Keratinocyte (primary cell): ENCODE measurements at regions not wholly inside any gene's neighbourhood (a gene's known extent, or its start where the extent isn't known, plus 50 kb on each side); places are given as distances from the start of the nearest gene placed in this dataset.

Source experiments
- DNase-seq: peaks from one replicate; pipeline ENCODE4 v3.0.0-alpha.2; 2011; ENCODE audit warnings: low read depth, missing footprints, low spot score
- FAIRE-seq: peaks from 2 replicates; lab custom pipeline; 2011; peaks lifted over from hg19 to GRCh38; lab: Jason Lieb, UNC
- H2AFZ ChIP-seq: 2 replicates; pipeline ENCODE4 v1.6.0; 2012; ENCODE audit warnings: low read length, control low read depth, inconsistent platforms; ENCODE audit not compliant: control insufficient read depth
- H3K27ac ChIP-seq: 2 replicates; pipeline ENCODE4 v1.5.1; 2011; ENCODE audit warnings: low read length; ENCODE audit not compliant: control insufficient read depth, insufficient read depth
- H3K27me3 ChIP-seq: 3 replicates; pipeline ENCODE4 v1.6.0; 2011; ENCODE audit warnings: low read length; ENCODE audit not compliant: control insufficient read depth, insufficient read depth; ENCODE audit errors: extremely low read depth
- H3K36me3 ChIP-seq, 2 experiments: 2 replicates in 1 of 2; 3 replicates in 1 of 2; pipeline ENCODE4 v1.5.1; 2011; ENCODE audit warnings: low read length in 2 of 2, mild to moderate bottlenecking in 1 of 2; ENCODE audit not compliant: control insufficient read depth in 2 of 2, insufficient read depth in 2 of 2; ENCODE audit errors: extremely low read depth in 1 of 2
- H3K4me1 ChIP-seq: 3 replicates; pipeline ENCODE4 v1.5.1; 2011; ENCODE audit warnings: low read length; ENCODE audit not compliant: control insufficient read depth, insufficient read depth; ENCODE audit errors: extremely low read depth
- H3K4me2 ChIP-seq: 3 replicates; pipeline ENCODE4 v1.6.0; 2011; ENCODE audit warnings: low read depth, low read length; ENCODE audit not compliant: control insufficient read depth, insufficient read depth; ENCODE audit errors: extremely low read depth
- H3K4me3 ChIP-seq, 3 experiments: fragments of 200-600 bp in 1 of 3; sonication (generic) in 1 of 3; 2 replicates in 2 of 3; 3 replicates in 1 of 3; pipeline ENCODE4 v1.5.1; 2011 to 2016; ENCODE audit warnings: low read length in 3 of 3, mild to moderate bottlenecking in 3 of 3, control low read depth in 2 of 3, inconsistent platforms in 1 of 3, low read depth in 1 of 3, mixed read lengths in 1 of 3, mixed run types in 1 of 3, moderate library complexity in 1 of 3; ENCODE audit not compliant: control insufficient read depth in 2 of 3, insufficient read depth in 2 of 3; ENCODE audit errors: extremely low read depth in 1 of 3
- H3K79me2 ChIP-seq: 2 replicates; pipeline ENCODE4 v1.6.0; 2012; ENCODE audit warnings: low read length; ENCODE audit not compliant: control insufficient read depth, insufficient read depth
- H3K9ac ChIP-seq: 3 replicates; pipeline ENCODE4 v1.6.0; 2011; ENCODE audit warnings: low read length; ENCODE audit not compliant: control insufficient read depth, insufficient read depth; ENCODE audit errors: extremely low read depth
- H3K9me1 ChIP-seq: 3 replicates; pipeline ENCODE4 v1.6.0; 2011; ENCODE audit warnings: low read length; ENCODE audit not compliant: control insufficient read depth, insufficient read depth; ENCODE audit errors: extremely low read depth
- H3K9me3 ChIP-seq: 2 replicates; pipeline ENCODE4 v1.5.1; 2012; ENCODE audit warnings: low read depth, low read length; ENCODE audit not compliant: control insufficient read depth
- H4K20me1 ChIP-seq: 3 replicates; pipeline ENCODE4 v1.6.0; 2011; ENCODE audit warnings: low read length; ENCODE audit not compliant: control insufficient read depth, insufficient read depth; ENCODE audit errors: extremely low read depth
- EZH2 ChIP-seq: IDR thresholded peaks from one replicate; pipeline ENCODE4 v1.6.1; 2012; ENCODE audit warnings: inconsistent platforms, mild to moderate bottlenecking, low read length, moderate library complexity
- dilution Hi-C: fragments of 300-500 bp; cut with MboI; formaldehyde crosslinking; loops from one replicate; pipeline ENCODE4 v1.7.0; 2020; ENCODE audit warnings: low sequenced_read_pairs; ENCODE audit not compliant: extremely low pct_ligation_motif_present
- TF ChIP-seq, protein P1 (sequence below), 3 experiments: IDR thresholded peaks in 1 of 3; conservative IDR thresholded peaks in 1 of 3; optimal IDR thresholded peaks in 1 of 3; 2 replicates in 2 of 3; 3 replicates in 1 of 3; pipeline versions ENCODE3 to v1.5.1; 2011; ENCODE audit warnings: low read length in 3 of 3, mild to moderate bottlenecking in 3 of 3, moderate library complexity in 2 of 3, control low read depth in 1 of 3, inconsistent platforms in 1 of 3; ENCODE audit not compliant: insufficient read depth in 2 of 3; ENCODE audit errors: extremely low read depth in 1 of 3

DNA sequence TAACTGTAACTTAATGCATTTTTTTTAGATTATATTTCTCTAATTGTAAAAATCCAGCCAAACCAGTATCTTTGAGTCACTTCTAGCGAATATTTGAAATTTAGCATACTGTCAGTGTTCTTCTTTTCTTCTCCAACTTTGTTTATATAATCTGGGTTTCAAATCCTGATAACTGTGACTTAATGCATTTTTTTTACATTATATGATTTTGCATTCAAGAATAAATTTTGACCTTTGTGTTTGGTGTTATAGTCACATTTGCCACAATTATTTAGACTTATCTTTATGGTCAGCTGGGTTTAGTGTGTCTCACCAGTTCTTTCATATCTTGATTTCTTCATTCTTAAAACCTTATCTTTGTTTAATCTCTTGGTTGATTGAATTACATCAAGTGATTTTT is 345.7 kb downstream of the SLC4A3 start:
- DNase-seq (no peak), FAIRE-seq (no peak)
- Histone ChIP-seq H3K4me3 (no peak overlapping the region), H3K9ac (no peak overlapping the region), H4K20me1 (no peaks in the 10 kb centered on the region), H3K36me3 (no peaks in the 10 kb centered on the region), H3K27ac (no peak overlapping the region), H3K9me3 (no peaks in the 10 kb centered on the region), H3K9me1 (no peaks in the 10 kb centered on the region), H3K4me1 (peaks cover 15% of the 10 kb centered on the region), H2AFZ (no peak overlapping the region), H3K27me3 (no peaks in the 10 kb centered on the region), H3K4me2 (no peak overlapping the region), H3K79me2 (no peaks in the 10 kb centered on the region)
- dilution Hi-C loops = no loop called here
- TF ChIP-seq, protein P1, sequence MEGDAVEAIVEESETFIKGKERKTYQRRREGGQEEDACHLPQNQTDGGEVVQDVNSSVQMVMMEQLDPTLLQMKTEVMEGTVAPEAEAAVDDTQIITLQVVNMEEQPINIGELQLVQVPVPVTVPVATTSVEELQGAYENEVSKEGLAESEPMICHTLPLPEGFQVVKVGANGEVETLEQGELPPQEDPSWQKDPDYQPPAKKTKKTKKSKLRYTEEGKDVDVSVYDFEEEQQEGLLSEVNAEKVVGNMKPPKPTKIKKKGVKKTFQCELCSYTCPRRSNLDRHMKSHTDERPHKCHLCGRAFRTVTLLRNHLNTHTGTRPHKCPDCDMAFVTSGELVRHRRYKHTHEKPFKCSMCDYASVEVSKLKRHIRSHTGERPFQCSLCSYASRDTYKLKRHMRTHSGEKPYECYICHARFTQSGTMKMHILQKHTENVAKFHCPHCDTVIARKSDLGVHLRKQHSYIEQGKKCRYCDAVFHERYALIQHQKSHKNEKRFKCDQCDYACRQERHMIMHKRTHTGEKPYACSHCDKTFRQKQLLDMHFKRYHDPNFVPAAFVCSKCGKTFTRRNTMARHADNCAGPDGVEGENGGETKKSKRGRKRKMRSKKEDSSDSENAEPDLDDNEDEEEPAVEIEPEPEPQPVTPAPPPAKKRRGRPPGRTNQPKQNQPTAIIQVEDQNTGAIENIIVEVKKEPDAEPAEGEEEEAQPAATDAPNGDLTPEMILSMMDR (optimal IDR thresholded peaks at IDR 0.05 in 1 of 3, IDR thresholded peaks at IDR 0.05 in 1 of 3, conservative IDR thresholded peaks at IDR 0.05 in 1 of 3; ENCODE audit: extremely low read depth in 1 of 3, insufficient read depth in 2 of 3, low read length in 3 of 3) = no peak
- TF ChIP-seq EZH2 = no peak

DNA sequence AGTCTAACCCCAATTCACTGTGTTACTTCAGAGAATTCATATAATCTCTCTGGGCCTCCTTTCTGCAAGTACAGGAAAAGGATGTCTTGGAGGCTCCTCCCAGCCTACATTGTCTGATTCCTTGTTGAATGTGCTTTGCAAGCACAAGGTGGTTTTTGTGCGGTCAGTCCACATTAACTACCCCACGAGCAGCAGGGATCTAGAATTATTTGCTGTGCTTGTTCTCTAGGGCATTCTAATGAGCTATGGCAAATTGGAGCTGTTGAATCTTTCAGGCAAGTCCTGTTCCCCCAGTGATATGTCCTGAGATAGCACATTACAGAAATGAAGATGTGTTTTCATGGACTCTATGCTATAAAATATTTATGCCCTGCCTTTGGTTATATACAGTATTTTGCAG is 349.4 kb downstream of the SLC4A3 start:
- Histone ChIP-seq H3K9ac (no peak overlapping the region), H3K27me3 (no peaks in the 10 kb centered on the region), H3K4me3 (no peak overlapping the region), H3K9me1 (no peaks in the 10 kb centered on the region), H2AFZ (no peak overlapping the region), H3K36me3 (no peaks in the 10 kb centered on the region), H3K9me3 (no peaks in the 10 kb centered on the region), H4K20me1 (no peaks in the 10 kb centered on the region), H3K27ac (no peak overlapping the region), H3K4me2 (no peak overlapping the region), H3K79me2 (no peaks in the 10 kb centered on the region), H3K4me1 (no peaks in the 10 kb centered on the region)
- no peak for FAIRE-seq
- no peak for TF ChIP-seq EZH2
- TF ChIP-seq, protein P1 (optimal IDR thresholded peaks at IDR 0.05 in 1 of 3, IDR thresholded peaks at IDR 0.05 in 1 of 3, conservative IDR thresholded peaks at IDR 0.05 in 1 of 3; ENCODE audit: extremely low read depth in 1 of 3, insufficient read depth in 2 of 3, low read length in 3 of 3) = no peak
- no peak for DNase-seq
- dilution Hi-C loops = no loop called here
